ENCODE measurements at regions not wholly inside any gene's neighbourhood (a gene's known extent, or its start where the extent isn't known, plus 50 kb on each side); places are given as distances from the start of the nearest gene placed in this dataset.

- H3K4me3 ChIP-seq (ENCODE audit: low read depth, low read length): no peak overlapping the region
- no peak for TF ChIP-seq CTCF (IDR thresholded peaks at IDR 0.05; ENCODE audit: low read depth, low read length)
Observed at GRCh38 chr4:189302719-189303118, 638.0 kb upstream of the FRG1 start.

GRCh38 chr4:189304167-189304566 lies 636.5 kb upstream of the FRG1 start:
- no peak for TF ChIP-seq CTCF (IDR thresholded peaks at IDR 0.05; ENCODE audit: low read depth, low read length)
- H3K4me3 ChIP-seq (ENCODE audit: low read depth, low read length): no peak overlapping the region

GRCh38 chr4:189304809-189305208 lies 635.9 kb upstream of the FRG1 start:
- TF ChIP-seq CTCF (IDR thresholded peaks at IDR 0.05; ENCODE audit: low read depth, low read length): no peak
- no peak overlapping the region for H3K4me3 ChIP-seq (ENCODE audit: low read depth, low read length)

- TF ChIP-seq CTCF (IDR thresholded peaks at IDR 0.05; ENCODE audit: low read depth, low read length): no peak
- no peak overlapping the region for H3K4me3 ChIP-seq (ENCODE audit: low read depth, low read length)
Observed at GRCh38 chr4:189305500-189305899, 635.2 kb upstream of the FRG1 start.

GRCh38 chr4:189311251-189311650 lies 629.4 kb upstream of the FRG1 start:
- H3K4me3 ChIP-seq (ENCODE audit: low read depth, low read length): no peak overlapping the region
- no peak for TF ChIP-seq CTCF (IDR thresholded peaks at IDR 0.05; ENCODE audit: low read depth, low read length)

- no peak for TF ChIP-seq CTCF (IDR thresholded peaks at IDR 0.05; ENCODE audit: low read depth, low read length)
- no peak overlapping the region for H3K4me3 ChIP-seq (ENCODE audit: low read depth, low read length)
Observed at GRCh38 chr4:189313064-189313463, 627.6 kb upstream of the FRG1 start.

- no peak overlapping the region for H3K4me3 ChIP-seq (ENCODE audit: low read depth, low read length)
- TF ChIP-seq CTCF (IDR thresholded peaks at IDR 0.05; ENCODE audit: low read depth, low read length): no peak
Observed at GRCh38 chr4:189313861-189314513, 626.7 kb upstream of the FRG1 start.

Measured in WI38 (cell line).